ENCODE measurements at regions not wholly inside any gene's neighbourhood (a gene's known extent, or its start where the extent isn't known, plus 50 kb on each side); places are given as distances from the start of the nearest gene placed in this dataset.

DNA sequence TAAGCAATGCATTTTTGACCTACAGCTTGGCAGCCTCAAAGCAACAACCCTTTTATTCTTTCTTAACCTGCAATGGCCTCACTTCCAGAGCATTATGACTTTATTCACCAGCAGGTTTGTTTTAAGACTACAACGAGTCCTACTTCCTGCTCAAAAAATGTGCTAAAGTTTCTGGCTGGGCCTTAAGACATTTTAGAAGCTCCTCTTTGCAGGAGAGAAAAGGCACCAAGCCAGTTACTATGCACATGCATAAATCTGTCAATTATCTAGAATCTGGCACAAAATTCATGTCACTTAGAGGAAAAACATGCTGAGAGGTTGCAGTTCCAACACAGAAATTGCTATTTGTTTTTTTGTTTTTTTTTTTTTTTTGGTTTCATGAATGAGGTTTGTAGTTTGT, 223.0 kb upstream of the EPHA5 start:
- TF ChIP-seq, protein P1, sequence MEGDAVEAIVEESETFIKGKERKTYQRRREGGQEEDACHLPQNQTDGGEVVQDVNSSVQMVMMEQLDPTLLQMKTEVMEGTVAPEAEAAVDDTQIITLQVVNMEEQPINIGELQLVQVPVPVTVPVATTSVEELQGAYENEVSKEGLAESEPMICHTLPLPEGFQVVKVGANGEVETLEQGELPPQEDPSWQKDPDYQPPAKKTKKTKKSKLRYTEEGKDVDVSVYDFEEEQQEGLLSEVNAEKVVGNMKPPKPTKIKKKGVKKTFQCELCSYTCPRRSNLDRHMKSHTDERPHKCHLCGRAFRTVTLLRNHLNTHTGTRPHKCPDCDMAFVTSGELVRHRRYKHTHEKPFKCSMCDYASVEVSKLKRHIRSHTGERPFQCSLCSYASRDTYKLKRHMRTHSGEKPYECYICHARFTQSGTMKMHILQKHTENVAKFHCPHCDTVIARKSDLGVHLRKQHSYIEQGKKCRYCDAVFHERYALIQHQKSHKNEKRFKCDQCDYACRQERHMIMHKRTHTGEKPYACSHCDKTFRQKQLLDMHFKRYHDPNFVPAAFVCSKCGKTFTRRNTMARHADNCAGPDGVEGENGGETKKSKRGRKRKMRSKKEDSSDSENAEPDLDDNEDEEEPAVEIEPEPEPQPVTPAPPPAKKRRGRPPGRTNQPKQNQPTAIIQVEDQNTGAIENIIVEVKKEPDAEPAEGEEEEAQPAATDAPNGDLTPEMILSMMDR (IDR thresholded peaks at IDR 0.05) = no peak
- no peak for TF ChIP-seq POLR2A (IDR thresholded peaks at IDR 0.05)
